Thyroid gland (tissue), 4 donors: ENCODE measurements at regions not wholly inside any gene's neighbourhood (a gene's known extent, or its start where the extent isn't known, plus 50 kb on each side); places are given as distances from the start of the nearest gene placed in this dataset.

ENCODE experiments used
- DNase-seq, 2 donors: peaks; one replicate each; pipeline ENCODE4 v3.0.0-alpha.2; 2019
- H3K27ac ChIP-seq, 3 donors: fragments of 200-600 bp; sonication (generic); 1 replicate in 2 of 3; 2 replicates in 1 of 3; pipeline ENCODE4 v1.5.1; 2016 to 2019; ENCODE audit warnings: mild to moderate bottlenecking in 1 of 3, moderate library complexity in 1 of 3
- H3K27me3 ChIP-seq: fragments of 200-600 bp; sonication (generic); one replicate; pipeline ENCODE4 v1.5.1; 2019
- H3K36me3 ChIP-seq, 2 donors: fragments of 200-600 bp; sonication (generic); one replicate each; pipeline ENCODE4 v1.5.1; 2016 to 2019
- H3K4me1 ChIP-seq, 2 donors: fragments of 200-600 bp; sonication (generic); one replicate each; pipeline ENCODE4 v1.5.1; 2017 to 2019
- H3K4me3 ChIP-seq, 3 donors: fragments of 200-600 bp; sonication (generic); replicated peaks in 1 of 3; 1 replicate in 2 of 3; 2 replicates in 1 of 3; pipeline ENCODE4 v1.5.1; 2016; ENCODE audit warnings: mild to moderate bottlenecking in 1 of 3
- H3K9me3 ChIP-seq: fragments of 200-600 bp; sonication (generic); one replicate; pipeline ENCODE4 v1.5.1; 2017
- POLR2A ChIP-seq, 2 donors: fragments of 450-650 bp; IDR thresholded peaks; one replicate each; pipeline ENCODE4 v1.6.1; 2017; ENCODE audit warnings: antibody characterized with exemption in 2 of 2, mild to moderate bottlenecking in 2 of 2, moderate library complexity in 1 of 2
- WGBS, 2 donors: methylation state at CpG; one replicate each; pipeline ENCODE4 v1.1.5; 2017; 5-methylcytosine and 5-hydroxymethylcytosine counted together
- intact Hi-C: fragments of 100-400 bp; cut with DNase I; formaldehyde crosslinking; loops from one replicate; pipeline ENCODE4 v1.15.1; 2023
- TF ChIP-seq, protein P1 (sequence below), 6 experiments: fragments of 200-600 bp in 3 of 6; fragments of 450-650 bp in 3 of 6; sonication (generic) in 3 of 6; IDR thresholded peaks; one replicate each; pipeline ENCODE4 v1.5.1; 2016 to 2019; ENCODE audit warnings: antibody characterized with exemption in 6 of 6, mild to moderate bottlenecking in 2 of 6, inconsistent platforms in 1 of 6, moderate library complexity in 1 of 6

DNA sequence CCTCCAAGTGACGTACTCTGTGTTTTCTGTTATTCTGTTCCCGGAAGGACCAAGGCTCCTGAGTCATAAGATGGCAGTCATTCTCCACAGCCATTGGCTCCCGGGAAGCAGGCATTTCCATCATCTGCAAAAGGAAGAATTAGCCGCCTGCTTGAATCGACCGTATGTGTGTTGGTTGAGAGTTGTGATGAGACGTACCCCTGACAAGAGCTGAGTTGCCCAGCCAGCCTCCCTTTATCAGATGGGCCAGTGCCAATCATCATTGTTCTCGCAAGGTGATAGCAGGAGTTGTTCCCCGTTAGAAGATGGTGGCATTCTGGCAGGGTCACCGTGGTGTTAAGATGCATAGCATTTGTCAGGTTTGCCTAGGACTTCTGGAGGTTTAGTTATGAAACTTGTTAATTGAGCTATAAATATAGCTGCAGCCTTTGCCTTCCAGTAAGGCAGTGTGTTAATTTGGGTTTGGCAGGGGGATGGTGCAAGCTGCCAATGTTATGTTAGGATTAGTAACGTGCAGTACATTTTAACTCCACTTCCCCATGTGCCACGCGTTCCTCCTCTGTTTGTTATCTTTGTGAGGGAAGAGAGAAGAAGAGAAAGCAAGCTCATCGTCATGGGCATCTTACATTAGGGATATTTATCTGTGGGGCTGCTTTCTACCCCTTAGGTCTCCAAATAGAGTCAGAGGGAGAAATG lies 652.7 kb upstream of the FANCL start:
- Histone ChIP-seq H3K27me3 (no peaks in the 10 kb centered on the region), H3K4me3 (no peak overlapping the region), H3K36me3 (no peaks in the 10 kb centered on the region), H3K27ac (no peak overlapping the region), H3K4me1 (no peaks in the 10 kb centered on the region), H3K9me3 (no peaks in the 10 kb centered on the region)
- intact Hi-C loops = no loop called here
- no peak for DNase-seq
- 79 to 82% methylated on average over 14 of the region's 14 CpGs for WGBS, 2 donors
- TF ChIP-seq, protein P1, sequence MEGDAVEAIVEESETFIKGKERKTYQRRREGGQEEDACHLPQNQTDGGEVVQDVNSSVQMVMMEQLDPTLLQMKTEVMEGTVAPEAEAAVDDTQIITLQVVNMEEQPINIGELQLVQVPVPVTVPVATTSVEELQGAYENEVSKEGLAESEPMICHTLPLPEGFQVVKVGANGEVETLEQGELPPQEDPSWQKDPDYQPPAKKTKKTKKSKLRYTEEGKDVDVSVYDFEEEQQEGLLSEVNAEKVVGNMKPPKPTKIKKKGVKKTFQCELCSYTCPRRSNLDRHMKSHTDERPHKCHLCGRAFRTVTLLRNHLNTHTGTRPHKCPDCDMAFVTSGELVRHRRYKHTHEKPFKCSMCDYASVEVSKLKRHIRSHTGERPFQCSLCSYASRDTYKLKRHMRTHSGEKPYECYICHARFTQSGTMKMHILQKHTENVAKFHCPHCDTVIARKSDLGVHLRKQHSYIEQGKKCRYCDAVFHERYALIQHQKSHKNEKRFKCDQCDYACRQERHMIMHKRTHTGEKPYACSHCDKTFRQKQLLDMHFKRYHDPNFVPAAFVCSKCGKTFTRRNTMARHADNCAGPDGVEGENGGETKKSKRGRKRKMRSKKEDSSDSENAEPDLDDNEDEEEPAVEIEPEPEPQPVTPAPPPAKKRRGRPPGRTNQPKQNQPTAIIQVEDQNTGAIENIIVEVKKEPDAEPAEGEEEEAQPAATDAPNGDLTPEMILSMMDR (IDR thresholded peaks at IDR 0.05) = no peak
- TF ChIP-seq POLR2A (IDR thresholded peaks at IDR 0.05) = no peak

DNA sequence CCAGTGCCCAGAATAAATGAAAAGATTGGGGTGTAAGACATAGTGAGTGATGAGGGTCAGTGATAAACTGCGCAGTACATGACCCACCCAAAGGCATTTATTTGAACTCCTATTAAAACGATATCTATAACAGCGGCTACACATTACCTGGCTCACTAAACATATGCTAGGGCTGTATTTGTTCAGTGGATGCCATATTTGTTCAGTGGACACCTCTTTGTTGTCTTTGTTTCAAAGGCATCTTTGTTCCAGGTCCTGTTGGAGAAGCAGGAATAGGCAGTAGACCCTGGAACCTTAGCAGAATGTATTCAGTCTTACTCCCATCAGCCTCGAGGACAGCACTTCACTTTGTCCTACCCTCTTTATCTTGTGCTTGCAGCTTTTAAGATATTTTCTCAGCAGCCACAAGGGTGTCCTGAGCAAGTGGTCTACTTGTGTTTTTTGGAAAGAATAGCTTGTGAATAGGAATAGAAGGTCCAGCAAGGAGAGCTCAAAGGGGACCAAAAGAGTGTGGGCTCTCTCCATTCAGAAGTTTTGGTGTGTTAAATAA lies 650.8 kb upstream of the FANCL start:
- no peaks in the 10 kb centered on the region for H3K9me3 ChIP-seq
- 75% methylated on average over 4 of the region's 4 CpGs for WGBS, 2 donors
- H3K27me3 ChIP-seq = no peaks in the 10 kb centered on the region
- DNase-seq = no peak
- no peaks in the 10 kb centered on the region for H3K4me1 ChIP-seq
- no peak overlapping the region for H3K27ac ChIP-seq
- intact Hi-C loops = no loop called here
- no peak for TF ChIP-seq POLR2A (IDR thresholded peaks at IDR 0.05)
- TF ChIP-seq, protein P1 (IDR thresholded peaks at IDR 0.05) = no peak
- no peak overlapping the region for H3K4me3 ChIP-seq
- H3K36me3 ChIP-seq = no peaks in the 10 kb centered on the region

DNA sequence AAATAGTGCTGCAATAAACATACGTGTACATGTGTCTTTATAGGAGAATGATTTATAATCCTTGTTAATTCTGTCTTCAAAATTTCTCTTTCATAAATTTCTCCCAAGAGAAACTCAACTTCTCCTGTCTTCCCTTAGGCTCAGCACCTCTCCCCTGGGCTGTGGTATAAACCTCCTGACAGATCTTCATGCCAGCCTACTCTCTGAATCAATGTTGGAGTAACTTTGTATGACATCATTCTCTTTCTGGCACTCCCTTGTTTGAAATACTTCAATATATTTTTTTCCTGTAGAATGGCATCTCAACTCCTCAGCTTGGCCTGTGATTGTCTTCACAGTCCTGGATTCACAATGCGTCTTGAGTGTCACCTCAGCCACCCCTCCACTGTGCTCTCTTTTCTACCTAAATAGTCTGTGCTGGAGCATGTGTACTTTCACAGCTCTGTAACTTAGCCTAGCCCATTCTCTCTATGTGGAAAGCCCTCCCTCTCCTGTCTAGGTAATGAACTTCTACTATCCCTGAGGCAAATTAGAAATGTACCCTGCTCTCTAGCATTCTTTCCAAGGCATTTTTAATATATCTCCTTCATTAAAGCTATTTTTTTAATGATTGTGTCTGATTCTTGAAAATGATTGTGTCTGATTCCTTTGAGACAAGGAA lies 649.9 kb upstream of the FANCL start:
- WGBS, 2 donors = 91 to 92% methylated on average over 2 of the region's 2 CpGs

DNA sequence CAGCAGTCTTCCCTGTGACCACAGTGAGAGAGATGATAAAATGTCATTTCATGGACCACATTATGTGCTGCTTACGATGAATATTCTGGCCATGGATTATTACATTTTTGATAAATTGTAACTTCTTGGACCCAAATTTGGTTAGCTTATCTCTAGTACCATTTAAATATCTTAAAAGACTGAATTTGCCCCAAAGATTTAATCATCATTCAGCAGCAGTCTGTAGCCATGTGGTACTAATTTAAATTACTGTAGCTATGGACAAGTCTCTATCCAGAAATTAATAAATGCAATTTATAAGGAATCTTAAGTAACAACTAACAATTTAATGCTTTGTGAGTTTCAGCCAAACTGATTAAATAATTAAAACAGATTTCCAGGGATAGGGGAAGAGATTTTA lies 644.9 kb upstream of the FANCL start:
- no peak overlapping the region for H3K27ac ChIP-seq
- H3K9me3 ChIP-seq = no peaks in the 10 kb centered on the region
- intact Hi-C loops = no loop called here
- H3K4me1 ChIP-seq = no peaks in the 10 kb centered on the region
- H3K27me3 ChIP-seq = no peaks in the 10 kb centered on the region
- no peak for DNase-seq
- WGBS, 2 donors = 75 to 82% methylated on average over 1 of the region's 1 CpG
- no peak overlapping the region for H3K4me3 ChIP-seq
- TF ChIP-seq, protein P1 (IDR thresholded peaks at IDR 0.05) = no peak
- no peak for TF ChIP-seq POLR2A (IDR thresholded peaks at IDR 0.05)
- H3K36me3 ChIP-seq = no peaks in the 10 kb centered on the region

More for the DNA sequence above, 649.9 kb upstream of the FANCL start:
- TF ChIP-seq POLR2A (IDR thresholded peaks at IDR 0.05) = no peak
- TF ChIP-seq, protein P1 (IDR thresholded peaks at IDR 0.05) = no peak
- Histone ChIP-seq H3K27me3 (no peaks in the 10 kb centered on the region), H3K9me3 (no peaks in the 10 kb centered on the region), H3K27ac (no peak overlapping the region), H3K4me3 (no peak overlapping the region), H3K36me3 (no peaks in the 10 kb centered on the region), H3K4me1 (no peaks in the 10 kb centered on the region)
- no peak for DNase-seq
- intact Hi-C loops = no loop called here

DNA sequence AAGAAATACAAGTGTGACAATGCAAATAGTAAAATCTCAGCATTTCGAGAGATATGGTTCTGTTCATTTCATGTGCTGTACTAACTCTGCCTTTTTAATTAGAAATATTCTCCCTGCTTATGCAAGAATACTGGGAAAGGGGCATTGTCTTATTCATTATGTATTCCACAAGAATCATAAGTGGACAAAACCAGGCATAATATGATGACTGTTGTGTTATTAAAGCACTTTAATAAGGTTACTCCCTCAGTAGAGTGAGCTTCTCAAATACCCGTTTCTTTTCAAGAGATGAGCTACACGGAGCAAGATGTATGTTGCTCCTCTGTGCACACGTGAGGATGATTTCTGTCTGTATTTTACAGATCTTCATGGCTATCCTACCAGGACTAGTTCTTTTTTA lies 638.7 kb upstream of the FANCL start:
- Histone ChIP-seq H3K9me3 (no peaks in the 10 kb centered on the region), H3K4me1 (no peaks in the 10 kb centered on the region), H3K27ac (no peak overlapping the region), H3K36me3 (no peaks in the 10 kb centered on the region), H3K27me3 (no peaks in the 10 kb centered on the region), H3K4me3 (no peak overlapping the region)
- intact Hi-C loops = no loop called here
- TF ChIP-seq POLR2A (IDR thresholded peaks at IDR 0.05) = no peak
- TF ChIP-seq, protein P1 (IDR thresholded peaks at IDR 0.05) = no peak
- DNase-seq = no peak
- 91% methylated on average over 4 of the region's 4 CpGs for WGBS, 2 donors
